ENCODE measurements at regions not wholly inside any gene's neighbourhood (a gene's known extent, or its start where the extent isn't known, plus 50 kb on each side); places are given as distances from the start of the nearest gene placed in this dataset.

- no peak overlapping the region for H3K27ac ChIP-seq (ENCODE audit: insufficient read depth, low read length, poor library complexity, severe bottlenecking)
- DNase-seq = no peak
- H3K36me3 ChIP-seq (ENCODE audit: control insufficient read depth, insufficient read depth, low read length) = no peaks in the 10 kb centered on the region
- H3K27me3 ChIP-seq (replicated peaks; ENCODE audit: control insufficient read depth, insufficient read depth, low read length, poor library complexity, severe bottlenecking) = no peaks in the 10 kb centered on the region
- H3K4me3 ChIP-seq (ENCODE audit: insufficient read depth, low read depth, low read length, poor library complexity, severe bottlenecking) = no peak overlapping the region
- no peaks in the 10 kb centered on the region for H3K4me1 ChIP-seq (ENCODE audit: control insufficient read depth, insufficient read depth, low read length, poor library complexity, severe bottlenecking)
- H3K9me3 ChIP-seq (ENCODE audit: control insufficient read depth, low read length) = no peaks in the 10 kb centered on the region
Measured at GRCh38 chr5:2511706-2512105, 239.8 kb downstream of the IRX2 start.

- Histone ChIP-seq H3K9me3 (ENCODE audit: control insufficient read depth, low read length) (no peaks in the 10 kb centered on the region), H3K36me3 (ENCODE audit: control insufficient read depth, insufficient read depth, low read length) (no peaks in the 10 kb centered on the region), H3K4me1 (ENCODE audit: control insufficient read depth, insufficient read depth, low read length, poor library complexity, severe bottlenecking) (no peaks in the 10 kb centered on the region), H3K27me3 (replicated peaks; ENCODE audit: control insufficient read depth, insufficient read depth, low read length, poor library complexity, severe bottlenecking) (no peaks in the 10 kb centered on the region), H3K27ac (ENCODE audit: insufficient read depth, low read length, poor library complexity, severe bottlenecking) (no peak overlapping the region), H3K4me3 (ENCODE audit: insufficient read depth, low read depth, low read length, poor library complexity, severe bottlenecking) (no peak overlapping the region)
- DNase-seq = no peak
Measured at GRCh38 chr5:2511126-2511525, 240.4 kb downstream of the IRX2 start.

GRCh38 chr5:2509527-2509926 is 241.9 kb downstream of the IRX2 start:
- no peak for DNase-seq
- no peaks in the 10 kb centered on the region for H3K9me3 ChIP-seq (ENCODE audit: control insufficient read depth, low read length)
- H3K4me3 ChIP-seq (ENCODE audit: insufficient read depth, low read depth, low read length, poor library complexity, severe bottlenecking) = no peak overlapping the region
- H3K4me1 ChIP-seq (ENCODE audit: control insufficient read depth, insufficient read depth, low read length, poor library complexity, severe bottlenecking) = no peaks in the 10 kb centered on the region
- no peaks in the 10 kb centered on the region for H3K27me3 ChIP-seq (replicated peaks; ENCODE audit: control insufficient read depth, insufficient read depth, low read length, poor library complexity, severe bottlenecking)
- H3K27ac ChIP-seq (ENCODE audit: insufficient read depth, low read length, poor library complexity, severe bottlenecking) = no peak overlapping the region
- H3K36me3 ChIP-seq (ENCODE audit: control insufficient read depth, insufficient read depth, low read length) = no peaks in the 10 kb centered on the region

GRCh38 chr5:2508514-2508913 is 243.0 kb downstream of the IRX2 start:
- Histone ChIP-seq H3K4me3 (ENCODE audit: insufficient read depth, low read depth, low read length, poor library complexity, severe bottlenecking) (no peak overlapping the region), H3K27ac (ENCODE audit: insufficient read depth, low read length, poor library complexity, severe bottlenecking) (no peak overlapping the region), H3K36me3 (ENCODE audit: control insufficient read depth, insufficient read depth, low read length) (no peaks in the 10 kb centered on the region), H3K4me1 (ENCODE audit: control insufficient read depth, insufficient read depth, low read length, poor library complexity, severe bottlenecking) (no peaks in the 10 kb centered on the region), H3K27me3 (replicated peaks; ENCODE audit: control insufficient read depth, insufficient read depth, low read length, poor library complexity, severe bottlenecking) (no peaks in the 10 kb centered on the region), H3K9me3 (ENCODE audit: control insufficient read depth, low read length) (no peaks in the 10 kb centered on the region)
- no peak for DNase-seq

GRCh38 chr5:2507611-2508010 is 243.9 kb downstream of the IRX2 start:
- H3K9me3 ChIP-seq (ENCODE audit: control insufficient read depth, low read length) = no peaks in the 10 kb centered on the region
- H3K4me1 ChIP-seq (ENCODE audit: control insufficient read depth, insufficient read depth, low read length, poor library complexity, severe bottlenecking) = no peaks in the 10 kb centered on the region
- H3K27ac ChIP-seq (ENCODE audit: insufficient read depth, low read length, poor library complexity, severe bottlenecking) = no peak overlapping the region
- H3K27me3 ChIP-seq (replicated peaks; ENCODE audit: control insufficient read depth, insufficient read depth, low read length, poor library complexity, severe bottlenecking) = no peaks in the 10 kb centered on the region
- no peak overlapping the region for H3K4me3 ChIP-seq (ENCODE audit: insufficient read depth, low read depth, low read length, poor library complexity, severe bottlenecking)
- no peak for DNase-seq
- no peaks in the 10 kb centered on the region for H3K36me3 ChIP-seq (ENCODE audit: control insufficient read depth, insufficient read depth, low read length)

- Histone ChIP-seq H3K27me3 (replicated peaks; ENCODE audit: control insufficient read depth, insufficient read depth, low read length, poor library complexity, severe bottlenecking) (no peaks in the 10 kb centered on the region), H3K4me3 (ENCODE audit: insufficient read depth, low read depth, low read length, poor library complexity, severe bottlenecking) (no peak overlapping the region), H3K4me1 (ENCODE audit: control insufficient read depth, insufficient read depth, low read length, poor library complexity, severe bottlenecking) (no peaks in the 10 kb centered on the region), H3K36me3 (ENCODE audit: control insufficient read depth, insufficient read depth, low read length) (no peaks in the 10 kb centered on the region), H3K27ac (ENCODE audit: insufficient read depth, low read length, poor library complexity, severe bottlenecking) (no peak overlapping the region), H3K9me3 (ENCODE audit: control insufficient read depth, low read length) (no peaks in the 10 kb centered on the region)
- DNase-seq = no peak
Measured at GRCh38 chr5:2506603-2507002, 244.9 kb downstream of the IRX2 start.

GRCh38 chr5:2505217-2505616 is 246.3 kb downstream of the IRX2 start:
- H3K27ac ChIP-seq (ENCODE audit: insufficient read depth, low read length, poor library complexity, severe bottlenecking) = no peak overlapping the region
- H3K27me3 ChIP-seq (replicated peaks; ENCODE audit: control insufficient read depth, insufficient read depth, low read length, poor library complexity, severe bottlenecking) = no peaks in the 10 kb centered on the region
- no peak overlapping the region for H3K4me3 ChIP-seq (ENCODE audit: insufficient read depth, low read depth, low read length, poor library complexity, severe bottlenecking)
- DNase-seq = no peak
- H3K36me3 ChIP-seq (ENCODE audit: control insufficient read depth, insufficient read depth, low read length) = no peaks in the 10 kb centered on the region
- H3K9me3 ChIP-seq (ENCODE audit: control insufficient read depth, low read length) = no peaks in the 10 kb centered on the region
- H3K4me1 ChIP-seq (ENCODE audit: control insufficient read depth, insufficient read depth, low read length, poor library complexity, severe bottlenecking) = no peaks in the 10 kb centered on the region

- Histone ChIP-seq H3K4me1 (ENCODE audit: control insufficient read depth, insufficient read depth, low read length, poor library complexity, severe bottlenecking) (no peaks in the 10 kb centered on the region), H3K27ac (ENCODE audit: insufficient read depth, low read length, poor library complexity, severe bottlenecking) (no peak overlapping the region), H3K4me3 (ENCODE audit: insufficient read depth, low read depth, low read length, poor library complexity, severe bottlenecking) (no peak overlapping the region), H3K27me3 (replicated peaks; ENCODE audit: control insufficient read depth, insufficient read depth, low read length, poor library complexity, severe bottlenecking) (no peaks in the 10 kb centered on the region), H3K36me3 (ENCODE audit: control insufficient read depth, insufficient read depth, low read length) (no peaks in the 10 kb centered on the region), H3K9me3 (ENCODE audit: control insufficient read depth, low read length) (no peaks in the 10 kb centered on the region)
- no peak for DNase-seq
Measured at GRCh38 chr5:2502970-2503594, 248.4 kb downstream of the IRX2 start.

GRCh38 chr5:2499917-2500316 is 251.6 kb downstream of the IRX2 start:
- no peaks in the 10 kb centered on the region for H3K4me1 ChIP-seq (ENCODE audit: control insufficient read depth, insufficient read depth, low read length, poor library complexity, severe bottlenecking)
- H3K4me3 ChIP-seq (ENCODE audit: insufficient read depth, low read depth, low read length, poor library complexity, severe bottlenecking) = no peak overlapping the region
- H3K27ac ChIP-seq (ENCODE audit: insufficient read depth, low read length, poor library complexity, severe bottlenecking) = no peak overlapping the region
- no peaks in the 10 kb centered on the region for H3K36me3 ChIP-seq (ENCODE audit: control insufficient read depth, insufficient read depth, low read length)
- H3K9me3 ChIP-seq (ENCODE audit: control insufficient read depth, low read length) = no peaks in the 10 kb centered on the region
- DNase-seq = no peak
- no peaks in the 10 kb centered on the region for H3K27me3 ChIP-seq (replicated peaks; ENCODE audit: control insufficient read depth, insufficient read depth, low read length, poor library complexity, severe bottlenecking)

GRCh38 chr5:2496891-2497290 is 254.6 kb downstream of the IRX2 start:
- Histone ChIP-seq H3K27ac (ENCODE audit: insufficient read depth, low read length, poor library complexity, severe bottlenecking) (no peak overlapping the region), H3K4me1 (ENCODE audit: control insufficient read depth, insufficient read depth, low read length, poor library complexity, severe bottlenecking) (no peaks in the 10 kb centered on the region), H3K27me3 (replicated peaks; ENCODE audit: control insufficient read depth, insufficient read depth, low read length, poor library complexity, severe bottlenecking) (no peaks in the 10 kb centered on the region), H3K9me3 (ENCODE audit: control insufficient read depth, low read length) (no peaks in the 10 kb centered on the region), H3K4me3 (ENCODE audit: insufficient read depth, low read depth, low read length, poor library complexity, severe bottlenecking) (no peak overlapping the region), H3K36me3 (ENCODE audit: control insufficient read depth, insufficient read depth, low read length) (no peaks in the 10 kb centered on the region)
- no peak for DNase-seq
